KBM-7 (cell line): ENCODE measurements at regions not wholly inside any gene's neighbourhood (a gene's known extent, or its start where the extent isn't known, plus 50 kb on each side); places are given as distances from the start of the nearest gene placed in this dataset.
"Not testable (repeated sequence)": the region's sequence is repeated elsewhere in the genome, so short reads cannot be mapped to it uniquely, and the experiment has no call there.

Experiments used
- DNase-seq: peaks from one replicate; pipeline ENCODE4 v3.0.0-alpha.2; 2015
- in situ Hi-C: fragments of 300-500 bp; cut with MboI; formaldehyde crosslinking; loops from 2 replicates; pipeline ENCODE4 v1.14.3; 2020; ENCODE audit warnings: low sequenced_read_pairs, low pct_unique_long_range_greater_than_20kb, mixed read lengths

DNA sequence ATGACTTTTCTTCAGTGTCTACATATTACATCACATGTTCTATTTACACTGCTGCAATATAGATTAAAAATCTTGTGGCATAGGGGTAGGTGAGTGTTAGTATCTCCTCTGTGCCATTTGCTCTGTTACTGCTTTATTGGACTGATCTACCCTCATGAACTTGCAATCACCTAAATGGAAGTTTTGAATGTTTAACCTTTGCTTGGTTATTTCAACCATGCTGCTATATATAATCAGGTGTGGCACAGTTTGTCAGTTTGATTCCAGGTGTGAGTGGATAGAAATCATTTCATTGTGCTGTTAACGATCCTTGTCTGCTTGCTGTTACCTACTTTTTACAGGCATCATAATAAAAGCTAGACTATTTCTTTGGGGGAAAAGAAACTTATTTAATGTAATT, 157.1 kb upstream of the APOOL start:
- DNase-seq, in situ Hi-C loops: not testable (repeated sequence)

DNA sequence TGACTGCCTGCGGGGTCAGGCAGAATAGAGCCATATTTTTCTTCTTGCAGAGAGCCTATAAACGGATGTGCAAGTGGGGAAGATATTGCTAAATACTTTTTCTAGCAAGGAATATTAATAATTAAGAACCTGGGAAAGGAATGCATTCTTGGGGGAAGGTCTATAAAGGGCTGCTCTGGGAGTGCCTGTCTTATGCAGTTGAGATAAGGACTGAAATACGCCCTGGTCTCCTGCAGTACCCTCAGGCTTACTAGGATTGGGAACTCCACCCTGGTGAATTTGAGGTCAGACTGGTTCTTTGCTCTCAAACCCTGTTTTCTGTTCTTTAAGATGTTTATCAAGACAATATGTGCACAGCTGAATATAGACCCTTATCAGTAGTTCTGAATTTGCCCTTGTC, 152.5 kb upstream of the APOOL start:
- in situ Hi-C loops = not testable (repeated sequence)
- peak; percentile 20 for DNase-seq

DNA sequence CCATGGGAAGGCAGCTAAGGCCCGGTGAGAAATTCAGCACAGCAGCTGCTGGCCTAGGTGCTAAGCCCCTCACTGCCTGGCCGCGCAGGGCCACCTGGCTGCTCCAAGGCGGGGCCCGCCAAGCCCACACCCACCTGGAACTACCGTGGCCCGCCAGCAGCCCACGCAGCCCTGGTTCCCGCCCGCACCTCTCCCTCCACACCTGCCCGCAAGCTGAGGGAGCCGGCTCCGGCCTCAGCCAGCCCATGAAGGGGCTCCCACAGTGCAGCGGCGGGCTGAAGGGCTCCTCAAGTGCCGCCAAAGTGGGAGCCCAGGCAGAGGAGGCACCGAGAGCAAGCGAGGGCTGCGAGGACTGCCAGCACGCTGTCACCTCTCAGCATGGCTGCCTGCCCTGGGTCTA, 146.9 kb upstream of the APOOL start:
- in situ Hi-C loops, DNase-seq: not testable (repeated sequence)

DNA sequence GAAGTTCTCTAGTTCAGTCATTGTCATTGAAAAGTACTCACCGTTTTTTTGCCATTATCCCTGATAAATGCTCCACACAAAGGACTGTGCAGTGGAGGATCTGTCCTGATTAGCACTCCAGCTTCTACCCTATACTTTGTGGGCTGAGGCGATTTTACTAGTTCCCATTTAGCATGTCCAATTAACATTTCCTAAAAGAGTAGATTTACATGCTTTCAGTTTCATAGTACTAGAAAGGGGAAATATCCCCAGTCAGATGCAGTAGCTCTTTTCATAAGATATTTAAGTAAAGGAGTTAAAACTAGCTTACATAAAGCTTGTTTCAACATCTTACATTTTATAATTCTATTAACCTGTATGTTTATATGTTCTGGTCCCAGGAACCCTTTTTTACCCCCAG, 144.9 kb upstream of the APOOL start:
- in situ Hi-C loops, DNase-seq: not testable (repeated sequence)

DNA sequence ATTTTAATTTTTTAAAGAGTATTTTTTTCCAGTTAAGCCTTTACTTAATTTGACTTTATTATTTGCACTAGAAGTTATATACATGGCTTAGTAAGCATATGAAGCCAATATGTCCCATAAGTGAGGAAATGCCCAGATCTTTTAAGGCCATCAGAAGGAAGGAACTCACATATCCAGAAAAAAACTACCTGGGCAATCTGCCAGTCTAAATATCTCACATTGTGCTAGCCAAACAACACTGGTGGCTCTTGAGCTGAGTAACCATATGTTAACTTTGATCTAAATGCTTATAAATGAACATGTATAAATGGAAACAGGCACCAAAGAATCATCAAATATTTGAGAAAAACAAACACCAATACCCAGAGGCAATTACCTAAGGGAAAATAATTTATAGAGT, 138.6 kb upstream of the APOOL start:
- in situ Hi-C loops = no loop called here

DNA sequence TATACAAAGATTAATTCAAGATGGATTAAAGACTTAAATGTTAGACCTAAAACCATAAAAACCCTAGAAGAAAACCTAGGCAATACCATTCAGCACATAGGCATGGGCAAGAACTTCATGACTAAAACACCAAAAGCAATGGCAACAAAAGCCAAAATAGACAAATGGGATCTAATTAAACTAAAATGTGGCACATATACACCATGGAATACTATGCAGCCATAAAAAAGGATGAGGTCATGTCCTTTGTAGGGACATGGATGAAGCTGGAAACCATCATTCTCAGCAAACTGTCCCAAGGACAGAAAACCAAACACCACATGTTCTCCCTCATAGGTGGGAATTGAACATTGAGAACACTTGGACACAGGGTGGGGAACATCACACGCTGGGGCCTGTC, 133.4 kb upstream of the APOOL start:
- DNase-seq, in situ Hi-C loops: not testable (repeated sequence)

More for the DNA sequence above, 138.6 kb upstream of the APOOL start:
- peak; percentile 30 for DNase-seq

DNA sequence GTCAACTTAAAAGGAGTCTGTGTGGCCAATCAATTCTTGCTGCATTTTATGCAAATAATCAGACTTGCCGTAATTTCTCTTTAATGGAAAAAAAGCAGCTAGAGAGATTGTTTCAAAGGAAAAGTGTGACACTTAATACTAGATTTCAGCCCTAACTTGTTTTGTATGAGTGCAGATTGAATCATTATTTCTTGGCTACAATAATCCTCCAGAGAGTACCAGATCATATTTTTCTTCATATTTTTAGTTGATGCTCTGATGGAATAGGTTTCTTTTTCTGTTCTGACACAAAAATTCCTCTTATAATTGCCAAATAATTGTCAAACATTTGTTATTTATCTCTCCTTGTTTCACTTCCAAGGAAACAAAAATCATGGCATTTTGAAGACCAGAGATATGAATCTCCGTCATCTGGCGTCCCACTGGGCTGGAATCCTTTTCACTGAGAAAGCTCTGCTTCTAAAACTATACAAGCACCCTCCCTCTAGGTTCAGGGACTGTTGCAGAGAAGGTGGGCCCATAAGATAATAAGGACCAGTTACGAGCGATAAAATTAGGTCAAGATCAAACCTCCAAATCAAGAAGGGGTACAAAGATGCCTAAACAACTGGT, 131.4 kb upstream of the APOOL start:
- in situ Hi-C loops, DNase-seq: not testable (repeated sequence)

DNA sequence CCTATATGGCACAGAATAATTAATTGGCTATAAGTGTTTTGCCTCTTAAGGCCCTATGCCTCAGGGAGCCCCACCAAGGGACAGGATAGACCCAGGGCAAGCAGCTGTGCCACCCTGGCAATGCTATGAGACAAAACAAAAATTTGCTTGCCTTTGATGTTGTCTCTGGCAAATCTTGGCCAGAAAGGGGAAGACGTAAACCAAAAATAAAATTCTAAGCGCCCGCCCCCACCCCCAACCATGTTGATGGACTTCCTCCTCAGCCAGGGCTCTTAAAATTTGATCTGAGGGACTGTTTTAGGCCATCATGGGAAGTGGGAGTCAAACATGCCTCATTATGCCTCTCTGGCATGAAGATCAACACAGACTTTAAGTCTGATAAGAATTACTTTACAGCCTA, 130.5 kb upstream of the APOOL start:
- peak; percentile 96 for DNase-seq
- in situ Hi-C loops = no loop called here

DNA sequence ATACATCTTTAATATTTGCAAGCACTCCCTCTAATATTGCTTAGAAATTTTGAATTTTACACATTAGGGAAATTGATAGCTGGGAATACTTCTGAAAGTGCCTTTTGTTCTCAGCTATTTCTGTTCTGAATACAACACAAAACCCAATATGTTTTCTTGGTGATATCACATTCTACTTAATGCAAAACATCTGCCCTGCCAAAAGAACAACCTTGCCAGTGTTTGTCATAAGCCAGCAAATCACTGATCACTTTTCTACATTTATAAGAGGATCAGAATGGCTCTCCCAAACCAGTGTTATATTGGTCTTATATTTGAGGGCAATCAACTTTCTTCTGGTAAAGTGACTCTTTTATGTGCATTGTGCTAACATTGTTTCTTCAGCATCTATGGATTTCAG, 126.8 kb upstream of the APOOL start:
- in situ Hi-C loops = no loop called here
- DNase-seq = no peak

DNA sequence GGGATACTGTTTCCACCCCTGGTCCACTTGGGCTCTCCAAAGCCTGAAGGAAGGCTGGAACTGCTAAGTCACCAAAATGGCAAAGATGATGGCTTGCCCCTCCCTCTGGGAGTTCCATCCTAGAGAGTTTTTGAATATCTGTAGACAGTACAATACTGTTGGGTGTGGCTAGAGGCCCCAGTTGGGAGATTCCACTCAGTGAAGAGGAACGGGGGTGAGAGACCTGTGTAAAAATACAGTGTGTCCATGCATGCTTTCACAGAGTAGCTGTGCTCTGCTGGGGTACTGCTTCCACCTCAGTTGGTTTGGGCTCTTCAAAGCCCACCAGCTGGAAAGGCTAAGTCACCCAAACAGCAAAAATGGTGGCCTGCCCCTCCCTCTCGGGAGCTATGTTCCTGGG, 109.8 kb upstream of the APOOL start:
- in situ Hi-C loops = loop anchor here (10.0 kb wide), 1 partner anchor 159 kb away; no protein-coding TSS in a partner anchor
- no peak for DNase-seq

DNA sequence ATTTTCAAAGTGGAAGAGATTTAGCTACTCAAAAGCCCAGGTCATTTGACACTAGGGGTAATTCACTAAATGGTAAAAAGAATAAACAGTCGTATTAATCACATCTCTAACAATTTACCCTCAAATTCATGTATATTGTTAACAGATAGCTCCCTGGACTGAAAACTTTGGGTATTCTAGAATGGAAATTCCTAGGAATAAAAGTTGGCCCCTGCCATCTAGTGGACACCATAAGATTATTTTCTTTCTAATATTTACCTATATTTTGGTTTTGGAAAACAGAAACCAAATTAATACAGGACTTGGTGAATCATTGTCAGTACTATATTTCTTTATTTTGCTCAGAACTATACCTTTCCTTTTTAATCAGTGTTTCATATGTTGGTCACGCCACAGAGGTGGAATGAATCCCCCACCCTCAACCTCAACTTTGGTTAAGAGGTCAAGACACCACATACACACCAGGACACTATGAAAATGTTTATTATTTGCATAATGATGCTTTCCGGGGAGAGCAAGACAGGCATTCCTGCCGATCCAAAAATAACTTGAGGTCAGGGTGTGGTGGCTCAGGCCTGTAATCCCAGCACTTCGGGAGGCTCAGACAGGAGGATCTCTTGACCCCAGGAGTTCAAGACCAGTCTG, 96.2 kb upstream of the APOOL start:
- peak; percentile 46 for DNase-seq
- in situ Hi-C loops = no loop called here

DNA sequence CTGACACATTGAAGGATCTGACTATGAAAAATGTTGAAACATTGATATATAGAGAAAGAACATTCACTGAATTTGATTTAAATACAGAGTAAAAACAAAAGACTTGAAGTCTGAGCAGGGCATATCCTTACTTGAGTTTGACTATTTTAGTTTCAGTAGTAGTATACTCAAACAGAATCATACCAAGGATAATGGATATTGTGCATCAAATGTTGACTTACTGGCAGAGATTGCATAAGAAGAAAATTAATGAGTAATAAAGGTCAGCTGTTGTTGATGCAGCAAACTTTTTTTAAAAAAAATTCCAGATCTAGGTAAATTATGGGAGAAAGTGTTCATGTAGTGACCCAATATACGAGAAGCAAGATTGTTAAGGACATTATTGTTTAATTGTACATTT, 94.5 kb upstream of the APOOL start:
- in situ Hi-C loops = no loop called here

DNA sequence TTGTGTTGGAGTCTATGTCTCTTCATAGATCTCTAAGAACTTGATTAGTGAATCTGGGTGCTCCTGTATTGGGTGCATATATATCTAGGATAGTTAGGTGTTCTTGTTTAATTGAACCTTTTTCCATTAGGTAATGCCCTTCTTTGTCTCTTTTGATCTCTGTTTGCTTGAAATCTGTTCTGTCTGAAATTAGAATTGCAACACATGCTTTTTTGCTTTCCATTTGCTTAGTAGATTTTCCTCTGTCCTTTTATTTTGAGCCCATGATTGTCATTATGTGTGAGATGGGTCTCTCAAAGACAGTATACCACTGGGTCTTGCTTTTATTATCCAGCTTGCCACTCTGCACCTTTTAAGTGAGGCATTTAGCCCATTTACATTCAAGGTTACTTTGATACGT, 79.1 kb upstream of the APOOL start:
- DNase-seq = no peak
- in situ Hi-C loops = no loop called here

More for the DNA sequence above, 94.5 kb upstream of the APOOL start:
- DNase-seq = no peak

DNA sequence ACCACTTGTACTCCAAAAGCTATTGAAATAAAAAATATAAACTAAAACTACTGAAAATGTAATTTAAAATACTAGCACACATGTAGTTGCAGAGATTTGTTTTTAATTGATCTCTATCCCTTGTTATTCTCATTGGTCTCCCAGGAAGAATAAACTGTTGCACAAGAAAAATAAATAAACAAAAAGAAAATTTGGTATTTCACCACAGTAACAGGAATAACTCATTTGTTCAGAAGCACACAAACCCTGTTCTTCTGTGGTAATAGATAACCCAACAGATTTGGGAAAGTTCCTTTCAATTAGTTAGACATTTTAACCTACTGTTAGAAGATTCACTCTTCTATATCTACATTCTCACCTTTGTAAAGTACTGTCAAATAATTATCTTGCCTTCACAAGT, 70.9 kb upstream of the APOOL start:
- DNase-seq = no peak
- in situ Hi-C loops = no loop called here

DNA sequence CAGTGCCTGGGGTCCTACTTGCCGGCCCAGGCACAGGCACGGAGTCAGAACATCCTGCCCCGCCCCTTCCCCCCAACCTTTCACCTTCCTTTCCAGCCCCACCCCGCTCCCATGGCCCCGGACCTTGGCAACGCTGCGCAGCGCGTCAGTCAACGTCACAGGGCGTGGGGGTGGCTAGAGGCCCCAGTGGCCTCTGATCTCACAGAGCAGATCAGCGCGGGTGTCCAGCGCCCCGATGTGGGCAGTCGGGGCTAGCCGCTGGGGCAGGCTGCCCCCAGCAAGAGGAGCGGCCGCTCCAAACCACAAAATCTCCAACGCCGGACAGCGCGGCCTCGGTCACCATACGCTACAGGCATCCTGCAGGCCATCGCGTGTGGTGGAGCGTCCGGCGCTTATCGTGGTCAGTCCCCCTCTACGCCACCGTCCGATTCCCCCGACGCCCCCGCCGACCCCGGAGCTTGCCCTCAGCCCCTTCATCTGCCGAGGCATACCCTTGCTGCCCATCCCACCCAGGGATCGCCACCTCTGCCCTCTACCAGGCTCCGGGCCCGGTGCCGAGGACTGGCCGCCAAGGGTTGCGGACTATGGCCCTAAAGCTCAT, 69.6 kb upstream of the APOOL start:
- DNase-seq = no peak
- in situ Hi-C loops = no loop called here
